Breast epithelium (tissue), 4 donors: ENCODE measurements at regions not wholly inside any gene's neighbourhood (a gene's known extent, or its start where the extent isn't known, plus 50 kb on each side); places are given as distances from the start of the nearest gene placed in this dataset.

Source experiments
- DNase-seq, 2 donors: peaks; one replicate each; pipeline ENCODE4 v3.0.0-alpha.2; 2019; ENCODE audit warnings: low spot score in 2 of 2
- H3K27ac ChIP-seq, 2 donors: fragments of 200-600 bp; sonication (generic) in 1 of 2; one replicate each; pipeline ENCODE4 v1.5.1; 2016 to 2019; ENCODE audit warnings: mild to moderate bottlenecking in 1 of 2
- H3K27me3 ChIP-seq, 2 donors: fragments of 200-600 bp; sonication (generic) in 1 of 2; one replicate each; pipeline versions ENCODE4 v1.5.1 to v1.6.0; 2017 to 2019; ENCODE audit warnings: control low read depth in 1 of 2, mild to moderate bottlenecking in 1 of 2
- H3K36me3 ChIP-seq: fragments of 200-600 bp; one replicate; pipeline ENCODE4 v1.5.1; 2019
- H3K4me1 ChIP-seq, 2 donors: fragments of 200-600 bp; sonication (generic); one replicate each; pipeline ENCODE4 v1.5.1; 2016 to 2019; ENCODE audit warnings: control low read depth in 1 of 2
- H3K4me3 ChIP-seq, 3 donors: fragments of 200-600 bp; sonication (generic); 1 replicate in 2 of 3; 2 replicates in 1 of 3; pipeline ENCODE4 v1.5.1; 2016 to 2019; ENCODE audit warnings: mild to moderate bottlenecking in 3 of 3, moderate library complexity in 2 of 3
- H3K9me3 ChIP-seq, 2 donors: fragments of 200-600 bp; sonication (generic) in 1 of 2; one replicate each; pipeline ENCODE4 v1.5.1; 2016 to 2019; ENCODE audit warnings: control low read depth in 1 of 2
- CTCF ChIP-seq, 3 donors: fragments of 450-650 bp; IDR thresholded peaks; one replicate each; pipeline ENCODE4 v1.5.1; 2016 to 2017; ENCODE audit warnings: antibody characterized with exemption in 3 of 3, mild to moderate bottlenecking in 3 of 3, moderate library complexity in 3 of 3
- POLR2A ChIP-seq: fragments of 450-650 bp; IDR thresholded peaks from one replicate; pipeline ENCODE4 v1.6.1; 2016; ENCODE audit warnings: antibody characterized with exemption, mild to moderate bottlenecking, moderate library complexity
- POLR2AphosphoS5 ChIP-seq, 3 donors: sonication (generic); formaldehyde crosslinking; IDR thresholded peaks; one replicate each; pipeline ENCODE4 v1.6.1; 2017; ENCODE audit warnings: antibody characterized with exemption in 3 of 3
- intact Hi-C: fragments of 100-400 bp; cut with DNase I; formaldehyde crosslinking; loops from one replicate; pipeline ENCODE4 v1.15.1; 2023; ENCODE audit warnings: low total_unique reads

DNA sequence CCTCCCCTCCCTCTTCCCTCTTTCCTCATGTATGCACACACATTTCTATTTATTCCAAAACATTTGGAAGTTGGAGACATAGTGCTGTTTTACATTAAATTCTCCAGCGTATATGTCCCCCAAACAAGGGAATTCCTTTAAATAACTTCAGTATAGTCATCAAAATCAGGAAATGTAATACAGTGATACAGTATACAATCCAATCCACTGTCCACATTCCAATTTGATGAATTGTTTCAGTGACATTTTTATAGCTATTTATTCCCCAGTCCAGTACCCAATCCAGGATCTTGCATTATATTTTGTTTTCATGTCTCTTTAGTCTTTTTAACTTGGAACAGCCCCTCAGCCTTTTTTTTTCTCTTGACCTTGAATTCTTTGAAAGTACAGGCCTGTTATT lies 233.0 kb downstream of the DKK2 start:
- Histone ChIP-seq H3K27me3 (no peaks in the 10 kb centered on the region), H3K4me3 (no peak overlapping the region), H3K36me3 (no peaks in the 10 kb centered on the region), H3K27ac (no peak overlapping the region), H3K4me1 (no peaks in the 10 kb centered on the region), H3K9me3 (no peaks in the 10 kb centered on the region)
- intact Hi-C loops = no loop called here
- DNase-seq = no peak
- TF ChIP-seq POLR2A (no peak), CTCF (IDR thresholded peaks at IDR 0.05) (no peak), POLR2AphosphoS5 (IDR thresholded peaks at IDR 0.05) (no peak)

GRCh38 chr4:106801386-106801785 lies 234.7 kb downstream of the DKK2 start:
- Histone ChIP-seq H3K9me3 (no peaks in the 10 kb centered on the region), H3K36me3 (no peaks in the 10 kb centered on the region), H3K27me3 (no peaks in the 10 kb centered on the region), H3K4me1 (no peaks in the 10 kb centered on the region), H3K27ac (no peak overlapping the region), H3K4me3 (no peak overlapping the region)
- no peak for DNase-seq
- TF ChIP-seq POLR2AphosphoS5 (IDR thresholded peaks at IDR 0.05) = no peak
- no peak for TF ChIP-seq POLR2A
- TF ChIP-seq CTCF (IDR thresholded peaks at IDR 0.05) = no peak
- intact Hi-C loops = no loop called here

GRCh38 chr4:106796876-106797275 lies 239.2 kb downstream of the DKK2 start:
- Histone ChIP-seq H3K9me3 (no peaks in the 10 kb centered on the region), H3K27ac (no peak overlapping the region), H3K36me3 (no peaks in the 10 kb centered on the region), H3K4me1 (no peaks in the 10 kb centered on the region), H3K4me3 (no peak overlapping the region), H3K27me3 (no peaks in the 10 kb centered on the region)
- intact Hi-C loops = no loop called here
- TF ChIP-seq POLR2AphosphoS5 (IDR thresholded peaks at IDR 0.05) (no peak), POLR2A (no peak), CTCF (IDR thresholded peaks at IDR 0.05) (no peak)
- no peak for DNase-seq

DNA sequence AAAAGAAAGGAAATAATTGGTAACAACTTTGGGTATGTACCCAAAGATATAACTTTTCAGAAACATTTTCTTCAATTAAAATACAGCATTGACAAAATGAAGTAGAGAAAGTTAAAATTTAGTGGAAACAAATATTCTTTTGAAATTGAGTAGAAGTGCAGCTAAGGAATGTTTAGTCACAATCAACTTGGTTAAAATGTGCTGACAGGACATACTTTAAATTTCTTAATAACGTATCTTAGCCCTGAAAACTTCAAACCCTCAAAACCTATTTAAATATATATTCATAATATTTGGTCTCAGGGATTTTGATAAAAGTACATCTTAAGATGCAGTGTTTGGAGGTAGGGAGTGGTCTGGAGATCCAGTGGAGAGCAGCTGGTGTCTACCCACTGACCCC lies 240.8 kb downstream of the DKK2 start:
- no peak for DNase-seq
- intact Hi-C loops = no loop called here
- no peak for TF ChIP-seq CTCF (IDR thresholded peaks at IDR 0.05)
- no peak for TF ChIP-seq POLR2AphosphoS5 (IDR thresholded peaks at IDR 0.05)
- no peak for TF ChIP-seq POLR2A
- H3K4me3 ChIP-seq = no peak overlapping the region
- H3K27me3 ChIP-seq = no peaks in the 10 kb centered on the region
- no peak overlapping the region for H3K27ac ChIP-seq
- H3K9me3 ChIP-seq = no peaks in the 10 kb centered on the region
- no peaks in the 10 kb centered on the region for H3K4me1 ChIP-seq
- no peaks in the 10 kb centered on the region for H3K36me3 ChIP-seq

- TF ChIP-seq POLR2A (no peak), POLR2AphosphoS5 (IDR thresholded peaks at IDR 0.05) (no peak), CTCF (IDR thresholded peaks at IDR 0.05) (no peak)
- Histone ChIP-seq H3K9me3 (peaks cover 2 to 4% of the 10 kb centered on the region in 2 donors), H3K27ac (no peak overlapping the region), H3K27me3 (no peaks in the 10 kb centered on the region), H3K36me3 (no peaks in the 10 kb centered on the region), H3K4me3 (no peak overlapping the region), H3K4me1 (no peaks in the 10 kb centered on the region)
- DNase-seq = no peak
- intact Hi-C loops = no loop called here
Observed at GRCh38 chr4:106793933-106794332, 242.2 kb downstream of the DKK2 start.
